GM18858 (cell line): ENCODE measurements at regions not wholly inside any gene's neighbourhood (a gene's known extent, or its start where the extent isn't known, plus 50 kb on each side); places are given as distances from the start of the nearest gene placed in this dataset.
"Not testable (repeated sequence)": the region's sequence is repeated elsewhere in the genome, so short reads cannot be mapped to it uniquely, and the experiment has no call there.

Source experiments
- ATAC-seq: cut with Tn5 transposase; IDR thresholded peaks from one replicate; pipeline ENCODE4 v1.9.1; 2021; ENCODE audit not compliant: unreplicated experiment

DNA sequence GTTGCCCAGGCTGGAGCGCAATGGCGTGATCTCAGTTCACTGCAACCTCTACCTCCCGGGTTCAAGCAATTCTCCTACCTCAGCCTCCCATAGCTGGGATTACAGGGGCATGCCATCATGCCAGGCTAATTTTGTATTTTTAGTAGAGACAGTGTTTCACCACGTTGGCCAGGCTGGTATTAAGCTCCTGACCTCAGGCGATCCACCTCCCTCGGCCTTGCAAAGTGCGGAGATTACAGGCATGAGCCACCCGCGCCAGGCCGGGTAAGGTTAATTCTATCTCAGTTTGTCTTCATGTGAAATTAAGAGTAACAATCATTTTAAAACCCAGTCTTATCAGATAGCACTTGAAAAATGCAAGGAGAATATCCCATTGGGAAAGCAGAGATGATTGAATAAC lies 1681.7 kb upstream of the DDX18 start:
- no peak for ATAC-seq

DNA sequence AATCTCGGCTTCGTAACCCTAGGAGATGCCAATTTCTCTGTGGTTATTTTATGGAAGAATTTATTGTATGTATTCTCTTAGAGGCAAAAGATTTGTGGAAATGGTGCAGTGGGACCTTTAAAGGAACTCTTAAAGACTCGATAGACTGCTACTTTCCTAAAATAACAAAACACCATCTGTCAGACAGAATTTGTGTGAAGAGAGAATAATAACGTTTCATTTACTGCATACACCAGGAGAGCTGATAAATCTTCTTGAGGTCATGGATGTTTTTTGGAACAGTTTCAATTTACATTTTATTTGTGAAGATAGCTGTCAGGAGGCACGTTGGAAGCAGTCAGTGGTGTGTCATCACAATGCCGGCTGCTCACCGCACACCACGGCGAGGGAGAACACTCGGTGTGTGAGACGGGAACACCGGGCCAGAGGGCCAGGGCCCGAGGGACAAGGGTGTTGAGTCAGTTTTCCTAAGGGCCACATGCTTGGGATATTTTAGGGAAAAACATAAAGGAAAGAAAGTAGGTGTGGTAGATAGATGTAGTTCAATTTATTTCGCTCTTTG lies 1681.0 kb upstream of the DDX18 start:
- no peak for ATAC-seq

DNA sequence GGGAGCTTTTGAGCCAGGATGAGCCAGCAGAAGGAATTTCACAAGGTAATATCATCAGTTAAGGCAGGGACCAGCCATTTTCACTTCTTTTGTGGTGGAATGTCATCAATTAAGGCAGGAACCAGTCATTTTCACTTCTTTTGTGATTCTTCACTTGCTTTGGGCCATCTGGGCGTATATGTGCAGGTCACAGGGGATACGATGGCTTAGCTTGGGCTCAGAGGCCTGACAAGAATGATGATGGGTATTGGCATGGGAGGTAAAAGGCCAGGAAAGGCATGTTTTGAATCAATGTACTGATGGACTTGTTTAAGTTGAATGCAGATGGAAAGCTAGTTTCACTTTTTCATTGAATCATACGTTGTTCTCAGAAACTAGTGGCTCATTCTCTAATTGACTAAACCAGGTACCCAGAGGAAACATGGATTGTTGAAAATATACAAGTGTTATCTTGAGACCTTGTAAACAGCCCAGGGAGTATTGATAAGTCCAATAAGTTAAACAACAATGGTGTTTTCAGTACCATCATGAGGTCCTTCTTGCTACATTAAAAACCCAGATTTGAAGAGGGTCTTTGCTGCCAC lies 1672.5 kb upstream of the DDX18 start:
- ATAC-seq = no peak

DNA sequence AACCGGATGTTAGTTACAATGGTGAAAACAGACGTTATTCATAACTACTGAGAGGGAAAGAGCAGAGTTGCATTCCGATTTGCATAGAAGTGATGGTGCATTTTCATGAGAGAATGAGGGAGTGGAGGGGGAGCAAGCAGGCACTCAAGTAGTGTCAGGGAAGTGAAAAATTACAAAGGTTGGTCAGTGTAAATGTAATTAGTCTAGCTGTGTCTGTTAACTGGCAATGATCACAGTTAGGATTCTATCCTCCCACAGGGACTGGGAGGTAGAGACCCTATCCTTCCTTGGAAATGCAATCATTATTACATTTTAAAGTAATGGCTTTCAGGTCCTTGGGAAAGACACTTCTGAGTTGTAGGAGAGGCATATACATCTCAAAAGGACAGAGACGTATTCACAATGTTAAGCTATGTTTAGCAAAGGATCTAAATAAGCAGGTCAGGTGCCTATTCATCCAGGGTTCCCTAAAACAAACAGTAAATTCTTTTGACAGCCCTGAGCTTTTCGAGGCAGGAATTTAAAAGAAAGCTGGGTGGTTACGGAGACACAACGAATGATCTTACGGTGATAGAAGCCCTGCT lies 1671.8 kb upstream of the DDX18 start:
- no peak for ATAC-seq

DNA sequence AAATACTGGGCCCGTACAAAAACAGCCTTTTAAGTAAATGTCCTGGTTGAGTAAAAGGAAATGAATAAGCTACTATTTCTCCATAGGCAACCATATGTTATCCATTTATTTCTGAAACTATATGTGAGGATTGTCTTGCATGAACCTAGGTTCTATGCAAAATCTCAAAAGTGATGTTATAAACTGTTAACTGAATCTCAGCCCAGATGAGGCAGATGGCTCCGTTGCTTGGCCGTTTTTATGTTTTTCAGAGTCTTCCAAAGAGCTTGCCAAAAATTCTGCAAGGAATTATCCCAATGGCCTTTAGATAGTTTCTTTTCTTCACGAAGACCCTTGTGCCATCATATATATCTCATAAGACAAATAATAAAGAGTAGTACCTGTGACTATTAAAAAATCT lies 1669.5 kb upstream of the DDX18 start:
- ATAC-seq = no peak

DNA sequence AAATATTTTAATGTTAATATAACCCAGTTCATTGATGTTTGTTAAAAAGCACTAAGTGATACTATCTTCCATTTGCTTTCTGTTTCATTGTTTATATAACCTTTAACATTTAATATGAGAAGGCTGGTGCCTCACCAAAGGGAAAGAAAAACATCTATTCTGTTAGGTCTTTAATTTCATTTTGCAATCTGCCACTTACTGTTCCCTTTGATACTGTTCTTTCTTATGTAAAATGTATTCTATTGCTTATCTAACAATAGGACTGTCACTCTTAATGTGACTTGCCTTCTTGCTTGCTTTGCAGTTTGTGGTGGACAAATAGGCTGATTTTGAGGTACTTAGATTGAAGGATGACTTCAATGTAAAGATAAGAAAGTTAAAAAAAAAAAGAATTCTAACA lies 1666.1 kb upstream of the DDX18 start:
- ATAC-seq = no peak

DNA sequence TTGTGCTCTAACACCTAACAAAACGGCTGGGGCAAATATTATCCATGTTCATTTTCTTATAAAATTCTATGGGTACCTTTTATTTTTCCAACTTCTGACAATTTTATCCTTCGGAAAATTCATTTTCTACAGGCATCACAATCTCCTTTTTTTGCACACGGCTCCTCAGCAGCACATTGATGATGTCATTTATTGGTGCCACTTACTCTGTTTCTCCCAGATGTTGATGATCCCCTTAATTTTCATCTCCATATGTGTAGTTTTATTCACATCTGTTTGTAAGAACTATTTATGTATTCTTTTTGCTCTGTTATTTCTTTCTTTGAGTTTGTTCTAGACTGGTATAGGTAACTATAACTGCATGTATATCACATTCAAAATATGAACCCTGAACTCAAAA lies 1660.8 kb upstream of the DDX18 start:
- no peak for ATAC-seq

DNA sequence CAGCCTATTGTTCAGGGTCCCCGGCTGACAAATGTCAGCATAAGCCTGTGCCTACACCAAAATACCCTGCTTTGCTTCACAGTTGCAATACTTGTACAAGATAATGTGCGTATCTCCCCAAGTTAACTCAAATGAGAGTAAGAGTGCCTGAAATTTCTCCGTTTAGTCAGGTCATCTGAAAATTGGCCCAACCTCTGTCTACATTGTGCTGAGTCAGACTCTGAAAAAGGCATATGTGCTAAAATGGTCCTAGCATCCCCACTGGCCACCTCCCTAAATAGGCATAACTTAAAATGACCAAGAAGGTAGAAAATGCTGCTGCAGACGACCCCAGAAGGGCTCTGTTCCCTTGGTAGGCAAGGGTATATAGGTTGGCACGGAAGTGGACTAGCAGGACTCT lies 1653.8 kb upstream of the DDX18 start:
- no peak for ATAC-seq

DNA sequence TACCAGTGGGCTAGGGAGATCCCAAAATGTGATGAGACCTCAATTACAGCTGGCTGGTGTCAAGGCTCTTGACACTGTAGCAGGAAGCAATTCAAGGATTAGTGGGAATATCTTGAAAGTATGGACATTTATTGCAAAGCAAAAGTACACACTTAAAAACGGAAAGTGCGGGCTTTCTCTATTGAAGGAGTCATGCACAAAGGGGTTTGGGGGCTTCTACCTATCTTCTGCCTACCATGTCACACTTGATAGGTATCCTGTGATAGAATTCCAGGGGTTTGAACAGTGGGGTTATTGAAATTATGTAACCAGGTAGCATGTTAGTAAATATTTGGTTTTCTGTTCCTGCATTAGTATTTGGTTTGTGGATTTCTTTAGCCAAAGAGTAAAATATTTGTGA lies 1652.1 kb upstream of the DDX18 start:
- no peak for ATAC-seq

DNA sequence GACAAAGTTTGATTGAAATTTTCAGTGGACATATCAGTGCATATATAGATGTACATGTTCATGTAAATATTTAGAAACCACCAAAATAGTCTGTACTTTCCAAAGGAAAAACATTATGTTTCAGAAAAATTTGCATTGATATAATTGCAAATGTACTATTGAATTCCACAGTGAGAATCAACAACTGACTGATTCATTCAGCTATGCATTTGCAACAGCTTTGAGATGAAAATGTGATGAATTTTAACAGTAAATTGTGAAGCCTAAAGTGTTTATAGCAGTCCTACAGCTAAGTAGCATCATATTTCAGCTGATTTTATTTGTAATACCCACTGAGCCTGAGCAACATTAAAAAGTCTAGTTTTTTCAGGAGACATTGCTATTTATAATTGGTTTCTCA lies 1647.4 kb upstream of the DDX18 start:
- ATAC-seq = no peak

DNA sequence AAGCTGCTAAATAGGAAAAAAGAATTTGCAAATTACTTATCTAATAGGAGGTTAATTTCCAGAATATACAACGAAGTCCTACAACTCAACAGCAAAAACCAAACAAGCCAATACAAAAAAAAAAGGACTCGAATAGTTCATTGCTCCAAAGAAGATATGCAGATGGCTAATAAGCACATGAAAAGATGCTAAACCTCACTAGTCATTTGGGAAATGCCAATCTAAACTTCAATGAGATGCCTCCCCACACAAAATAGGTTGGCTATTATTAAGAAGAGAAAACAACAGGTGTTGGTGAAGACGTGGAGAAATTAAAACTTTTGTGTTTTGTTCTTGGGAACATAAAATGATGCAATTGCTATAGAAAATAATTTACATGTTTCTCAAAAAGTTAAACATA lies 1634.4 kb upstream of the DDX18 start:
- ATAC-seq = no peak

DNA sequence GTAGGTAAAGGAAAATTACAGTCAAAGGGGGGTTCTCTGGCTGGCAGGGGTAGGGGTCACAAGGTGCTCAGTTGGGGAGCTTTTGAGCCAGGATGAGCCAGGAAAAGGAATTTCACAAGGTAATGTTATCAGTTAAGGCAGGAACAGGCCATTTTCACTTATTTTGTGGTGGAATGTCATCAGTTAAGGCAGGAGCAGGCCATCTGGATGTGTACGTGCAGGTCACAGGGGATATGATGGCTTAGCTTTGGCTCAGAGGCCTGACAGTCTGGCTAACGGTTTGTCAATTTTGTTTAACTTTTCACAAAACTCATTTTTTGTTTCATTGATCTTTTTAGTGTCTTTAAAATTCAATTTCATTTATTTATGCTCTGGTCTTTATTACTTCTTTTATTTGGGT lies 1623.8 kb upstream of the DDX18 start:
- ATAC-seq = not testable (repeated sequence)

DNA sequence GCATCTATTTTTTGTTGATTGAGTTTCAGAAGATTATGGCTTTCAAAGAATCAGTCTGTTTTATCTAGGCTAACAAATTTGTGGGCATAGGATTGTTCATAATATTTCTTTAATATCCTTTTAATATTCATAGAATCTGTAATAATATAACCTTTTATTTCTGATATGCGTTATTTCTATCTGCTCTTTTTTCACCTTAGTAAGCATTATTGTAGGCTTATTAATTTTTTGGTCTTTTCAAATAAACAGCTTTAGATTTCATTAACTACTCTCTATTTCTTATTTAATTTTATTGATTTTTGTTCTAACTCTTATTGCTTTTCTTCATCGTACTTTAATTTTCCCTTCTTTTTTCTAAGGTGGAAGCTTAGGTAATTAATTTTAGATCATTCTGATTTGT lies 1614.4 kb upstream of the DDX18 start:
- ATAC-seq = no peak

DNA sequence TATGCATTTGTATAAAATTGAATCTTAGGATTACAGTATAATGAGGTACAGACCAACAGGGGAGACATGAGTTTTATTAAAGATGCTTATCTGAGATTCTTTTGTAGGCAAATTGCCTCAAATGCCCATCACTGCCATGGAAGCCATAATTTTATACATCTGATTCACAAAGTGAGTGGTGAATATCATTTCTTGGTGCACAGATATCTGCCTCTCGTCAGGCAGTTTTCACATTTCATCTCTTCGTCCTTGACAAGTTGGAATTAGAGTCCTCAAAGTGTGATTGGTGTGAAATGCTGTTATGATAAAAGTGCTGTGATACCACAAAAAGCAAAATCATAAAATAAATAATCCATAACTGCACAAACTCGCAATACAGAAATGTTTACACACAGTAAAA lies 1602.8 kb upstream of the DDX18 start:
- ATAC-seq = no peak

DNA sequence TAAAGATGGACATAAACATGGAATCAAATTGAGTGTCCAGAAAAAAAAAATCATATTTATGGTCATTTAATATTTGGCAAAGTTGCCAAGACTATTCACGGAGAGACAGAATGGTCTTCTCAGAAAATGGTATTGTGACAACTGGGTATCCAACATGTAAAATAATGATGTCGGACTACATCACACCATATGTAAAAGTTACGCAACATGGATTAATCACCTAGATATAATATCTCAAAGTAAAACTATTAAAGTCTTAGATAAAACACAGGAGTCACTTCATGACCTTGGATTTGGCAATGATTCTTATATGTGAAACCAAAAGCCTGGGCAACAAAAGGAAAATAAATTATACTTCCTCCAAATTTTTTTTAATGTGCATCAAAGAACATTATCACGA lies 1591.7 kb upstream of the DDX18 start:
- no peak for ATAC-seq

DNA sequence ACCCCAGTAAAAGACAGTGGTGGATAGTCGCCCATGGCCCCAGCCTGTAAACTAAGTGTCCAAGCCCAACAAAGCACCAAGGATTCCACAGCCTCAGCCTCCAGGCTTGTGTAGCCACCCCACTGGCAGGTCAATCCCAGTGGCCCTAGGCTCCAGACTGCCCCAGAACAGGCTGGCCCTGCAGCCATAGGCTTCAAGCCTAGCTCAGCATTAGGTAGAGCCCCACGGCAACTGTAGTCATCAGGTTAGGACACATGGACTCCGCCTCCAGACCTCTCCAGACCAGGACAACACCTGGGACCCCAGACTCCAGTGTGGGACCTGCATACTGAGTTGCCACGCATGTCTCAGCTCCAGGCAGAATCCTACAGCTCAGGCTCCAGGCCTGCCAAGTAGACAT lies 1590.6 kb upstream of the DDX18 start:
- ATAC-seq = no peak

DNA sequence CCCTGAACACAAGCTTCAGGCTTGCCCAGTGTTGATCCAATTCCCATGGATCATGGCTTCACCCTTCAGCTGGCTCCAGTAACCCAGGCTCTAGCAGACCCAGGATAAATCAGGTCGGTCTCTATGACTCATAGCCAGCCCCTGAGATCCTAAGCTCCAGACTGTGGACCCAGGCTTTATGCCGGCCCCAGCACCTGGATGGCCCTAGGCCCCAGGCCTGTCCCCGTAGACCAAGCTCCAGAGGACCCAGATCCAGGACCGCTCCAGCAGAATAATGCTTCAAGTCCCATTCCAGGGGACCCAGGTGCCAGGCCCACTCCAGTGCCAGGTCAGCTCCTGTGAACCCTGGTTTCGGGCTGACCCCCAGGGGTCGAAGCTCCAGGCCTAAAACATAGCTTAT lies 1589.9 kb upstream of the DDX18 start:
- ATAC-seq = no peak

DNA sequence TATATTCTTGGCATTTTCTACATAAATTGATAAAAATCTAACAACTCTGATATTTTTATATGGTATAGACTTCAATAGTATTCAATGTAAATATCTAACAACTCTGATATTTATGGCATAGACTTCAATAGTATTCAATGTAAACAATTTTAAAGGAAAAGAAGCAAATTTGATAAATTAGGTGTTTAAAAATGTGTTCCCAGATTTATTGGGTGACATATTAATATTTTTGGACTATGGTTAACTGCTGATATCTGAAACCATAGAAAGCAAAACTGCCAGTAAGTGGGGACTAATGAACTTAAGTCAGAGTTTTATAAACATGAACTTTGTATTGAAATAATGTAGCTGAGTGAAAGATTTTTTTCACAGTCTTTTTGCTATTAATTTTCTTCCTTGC lies 1576.0 kb upstream of the DDX18 start:
- no peak for ATAC-seq

DNA sequence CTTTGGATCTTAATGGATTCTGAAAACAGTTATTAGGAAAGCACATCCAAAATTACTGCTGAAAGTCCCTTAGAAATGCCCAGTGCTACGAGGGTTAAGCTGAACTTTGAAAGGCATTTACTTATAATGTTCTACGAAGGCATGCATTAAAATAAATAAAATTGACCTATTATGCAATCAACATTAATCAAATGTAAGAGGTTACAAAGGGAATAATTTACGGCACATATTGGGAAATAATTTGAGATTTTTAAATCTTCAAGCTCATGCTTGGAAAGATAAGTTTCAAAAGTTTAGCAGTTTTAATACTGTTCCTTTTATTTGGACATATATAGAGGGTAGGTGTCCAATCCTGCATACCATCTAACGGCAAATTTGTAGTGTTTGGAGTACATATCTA lies 1564.1 kb upstream of the DDX18 start:
- no peak for ATAC-seq

DNA sequence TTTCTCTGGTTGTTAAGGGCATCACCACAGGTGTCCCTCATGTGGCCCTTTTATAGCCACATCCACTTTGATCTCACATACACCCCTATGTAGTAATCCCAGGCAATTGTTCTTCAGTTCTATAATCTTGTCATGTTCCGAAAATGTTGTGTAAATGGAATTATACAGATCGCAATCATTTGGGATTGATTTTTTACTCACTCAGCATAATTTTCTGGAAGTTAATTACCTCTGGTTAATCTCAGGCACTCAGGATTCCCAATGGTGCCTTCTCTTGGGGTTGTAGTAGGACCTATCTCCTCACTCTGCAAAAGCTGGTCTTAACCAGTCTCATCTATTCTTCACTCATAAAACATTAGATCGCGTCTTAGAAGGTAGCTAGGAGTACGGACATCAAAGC lies 1549.6 kb upstream of the DDX18 start:
- no peak for ATAC-seq

DNA sequence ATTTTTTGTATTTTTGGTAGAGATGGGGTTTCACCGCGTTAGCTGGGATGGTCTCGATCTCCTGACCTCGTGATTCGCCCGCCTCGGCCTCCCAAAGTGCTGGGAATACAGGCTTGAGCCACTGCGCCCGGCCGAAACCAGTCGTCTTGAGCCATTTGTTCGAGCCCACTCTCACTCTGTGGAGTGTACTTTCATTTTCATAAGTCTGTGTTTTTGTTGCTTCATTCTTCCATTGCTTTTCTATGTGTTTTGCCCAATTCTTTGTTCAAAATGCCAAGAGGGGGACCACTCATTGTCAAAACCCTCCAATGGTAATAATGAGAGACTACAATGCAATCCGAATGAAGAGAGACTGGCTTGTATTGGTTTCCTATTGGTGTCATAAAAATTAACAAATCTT lies 1545.5 kb upstream of the DDX18 start:
- ATAC-seq = no peak

DNA sequence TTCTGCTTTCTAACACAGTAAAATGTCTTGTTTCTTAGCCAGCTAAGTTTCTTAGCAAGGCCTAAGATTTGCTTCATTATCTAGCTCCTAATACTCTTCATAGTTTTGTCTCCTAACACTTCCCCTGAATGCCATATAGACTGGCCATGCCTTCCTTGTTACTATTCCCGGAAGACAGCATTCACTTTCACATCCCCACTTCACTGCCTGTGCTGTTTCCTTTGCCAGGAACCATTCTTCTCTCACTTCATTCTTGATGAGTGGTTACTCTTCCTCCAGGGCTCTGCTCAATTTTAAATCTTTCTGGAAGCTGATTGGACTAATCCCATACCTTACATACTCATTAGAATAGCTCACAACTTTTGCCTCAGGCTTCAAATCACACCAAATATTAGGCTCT lies 1510.2 kb upstream of the DDX18 start:
- no peak for ATAC-seq

DNA sequence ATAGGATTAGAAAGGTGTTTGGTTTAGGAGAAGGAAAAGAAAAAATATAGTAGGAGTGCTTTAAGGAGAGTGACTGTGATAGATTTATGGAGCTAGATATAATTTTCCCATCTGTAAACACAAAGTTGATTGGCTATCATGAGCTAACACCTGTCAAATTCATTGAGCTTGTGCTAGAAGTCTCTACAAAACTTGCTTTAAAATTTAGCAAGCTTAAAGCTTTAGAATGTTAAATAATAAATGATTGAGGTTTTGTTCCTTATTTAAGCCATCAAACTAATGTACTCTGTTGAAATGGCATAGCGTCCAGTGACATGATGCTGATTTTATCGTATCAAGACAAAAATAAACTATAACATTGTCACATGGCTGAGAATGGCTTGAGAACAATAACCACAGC lies 1497.4 kb upstream of the DDX18 start:
- no peak for ATAC-seq
